Right hindlimb (tissue), 1 donor: ENCODE measurements at regions not wholly inside any gene's neighbourhood (a gene's known extent, or its start where the extent isn't known, plus 50 kb on each side); places are given as distances from the start of the nearest gene placed in this dataset.

ENCODE experiments used
- DNase-seq: peaks from one replicate; pipeline ENCODE4 v3.0.0-alpha.2; 2018

DNA sequence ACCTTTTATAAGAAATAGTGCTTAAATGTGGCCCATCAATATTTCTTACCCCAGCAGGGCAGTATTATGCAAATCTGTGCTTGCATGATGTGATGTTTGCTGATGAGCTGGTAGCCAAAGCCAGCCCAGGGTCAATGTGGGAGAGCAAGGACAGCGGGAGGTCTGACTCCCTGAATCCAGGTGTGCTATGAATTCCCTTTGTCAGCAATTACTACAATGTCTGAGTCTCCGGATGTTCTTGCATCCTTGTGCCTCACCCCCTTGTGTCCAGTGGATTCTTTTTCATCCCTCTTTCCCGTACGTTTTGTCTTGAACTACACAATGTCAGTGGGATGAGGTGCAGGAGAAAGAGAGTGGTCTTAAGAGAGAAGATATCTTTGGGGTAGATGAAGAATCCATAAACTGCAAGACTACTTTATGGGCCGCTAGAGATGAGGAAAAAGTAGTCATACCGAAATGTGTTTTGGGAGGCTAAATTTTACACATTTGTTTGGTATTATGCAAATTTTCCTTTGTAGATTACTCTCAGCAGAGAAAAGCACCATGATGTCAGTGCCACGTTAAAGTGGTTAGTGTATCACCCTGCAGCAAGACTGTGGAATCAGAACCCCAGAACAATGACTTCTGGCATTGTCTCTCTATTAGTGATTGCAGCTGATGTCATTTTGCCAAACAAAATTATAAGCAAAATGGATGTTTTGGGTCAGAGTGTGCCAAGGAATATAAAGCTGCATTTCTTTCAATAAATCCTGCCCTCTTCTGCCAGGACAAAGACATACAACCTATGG, 53.5 kb upstream of the TSHZ3 start:
- DNase-seq: no peak

DNA sequence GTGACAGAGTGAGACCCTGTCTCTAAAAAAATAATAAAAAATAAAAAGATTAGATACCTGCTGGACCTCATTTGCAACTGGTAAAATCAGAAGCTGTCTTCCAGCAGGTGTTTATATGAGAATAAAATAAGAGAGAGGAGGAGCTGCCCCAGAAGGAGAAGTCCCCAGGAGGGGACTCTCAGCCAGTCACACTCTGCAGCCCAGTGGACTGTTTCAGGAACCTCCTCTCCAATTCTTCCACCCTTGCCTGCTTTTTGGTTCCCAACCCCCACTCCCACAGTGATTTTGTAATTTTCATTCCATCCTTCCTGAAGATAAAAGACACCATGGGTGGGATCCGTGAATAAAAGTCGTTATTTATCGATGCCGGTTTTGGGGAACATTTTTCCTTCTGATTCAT, 56.9 kb upstream of the TSHZ3 start:
- no peak for DNase-seq

DNA sequence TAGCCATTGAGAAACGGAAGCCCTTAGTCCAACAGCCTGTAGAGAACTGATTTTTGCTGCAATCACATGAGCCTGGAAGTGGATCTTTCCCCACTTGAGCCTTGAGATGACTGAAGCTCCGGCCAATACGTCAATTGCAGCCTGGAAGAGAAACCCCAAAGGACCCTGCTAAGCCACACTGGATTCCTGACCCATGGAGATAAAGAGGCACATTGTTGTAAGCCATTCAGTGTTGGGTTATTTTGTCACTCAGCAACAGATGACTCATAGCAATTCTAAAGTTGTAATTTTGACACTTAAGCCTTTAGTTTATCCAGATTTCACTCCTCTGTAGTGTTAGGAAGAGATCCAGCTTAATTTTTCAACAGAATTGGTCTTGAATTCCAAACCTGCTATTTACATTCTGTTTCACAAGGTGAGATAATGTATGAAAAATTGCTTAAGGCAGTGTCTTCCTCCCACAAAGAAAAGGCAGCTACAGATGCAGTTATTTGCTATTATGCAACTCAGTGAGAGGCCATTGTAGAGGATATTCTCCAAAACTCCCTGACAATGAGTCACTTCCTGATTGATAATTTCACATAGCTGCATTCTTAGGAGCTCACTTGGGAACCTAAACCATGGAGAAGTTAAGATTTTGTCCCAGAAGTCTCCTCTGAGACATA, 59.4 kb upstream of the TSHZ3 start:
- DNase-seq: no peak

DNA sequence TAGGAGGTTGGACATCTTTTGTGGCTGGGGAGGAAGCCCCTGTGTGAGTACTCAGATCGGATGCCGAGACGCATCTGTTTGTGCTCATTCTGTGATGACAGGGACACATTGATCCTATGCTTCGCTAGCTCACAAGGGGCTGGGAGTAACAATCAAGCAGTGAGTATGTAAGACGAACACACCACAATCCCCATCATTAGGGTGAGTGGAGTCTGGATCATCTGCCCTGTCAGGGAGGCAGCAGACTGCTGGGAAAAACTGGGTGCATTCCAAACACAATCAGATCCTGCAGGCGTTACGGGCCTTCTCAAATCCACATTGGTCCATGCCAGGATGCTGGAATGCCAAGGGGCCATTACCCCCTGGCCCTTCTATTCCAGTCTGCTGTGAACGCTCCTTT, 64.1 kb upstream of the TSHZ3 start:
- DNase-seq: no peak

DNA sequence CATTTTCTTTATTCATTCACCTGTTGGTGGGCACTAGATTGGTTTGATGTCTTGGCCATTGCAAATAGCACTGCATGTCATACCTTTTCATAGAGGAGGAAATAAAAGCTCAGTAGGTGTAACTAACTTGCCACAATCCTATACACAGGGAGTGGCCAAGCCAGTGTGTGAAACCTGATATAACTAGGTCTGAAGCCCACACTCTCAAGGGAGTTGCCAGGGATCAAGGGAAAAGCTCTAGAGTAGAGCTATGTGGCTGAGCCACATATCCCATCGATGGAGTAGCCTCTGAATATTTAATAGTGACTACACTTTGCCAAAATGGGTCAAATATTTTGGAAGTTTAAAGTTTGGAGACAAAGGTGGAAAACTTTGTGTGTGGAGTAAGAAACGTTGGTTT, 66.1 kb upstream of the TSHZ3 start:
- no peak for DNase-seq

DNA sequence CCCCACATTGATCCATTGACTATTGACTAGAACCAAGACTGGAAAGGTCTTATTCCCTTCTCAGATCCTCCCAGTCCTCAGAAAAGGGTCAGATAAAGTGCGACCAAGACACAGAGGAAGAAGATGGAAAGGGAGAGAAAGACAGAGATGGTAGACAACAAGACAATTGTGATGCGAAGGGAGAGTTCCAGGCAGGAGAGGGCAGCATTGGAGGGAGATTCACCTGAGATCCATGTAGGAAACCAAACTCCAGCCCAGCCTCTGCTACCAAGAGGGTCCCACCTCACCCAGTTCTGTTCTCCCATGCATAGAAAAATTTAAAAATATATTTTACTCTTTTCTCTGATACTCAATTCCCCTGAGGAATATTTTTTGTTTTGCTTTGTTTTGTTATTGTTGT, 67.3 kb upstream of the TSHZ3 start:
- no peak for DNase-seq

DNA sequence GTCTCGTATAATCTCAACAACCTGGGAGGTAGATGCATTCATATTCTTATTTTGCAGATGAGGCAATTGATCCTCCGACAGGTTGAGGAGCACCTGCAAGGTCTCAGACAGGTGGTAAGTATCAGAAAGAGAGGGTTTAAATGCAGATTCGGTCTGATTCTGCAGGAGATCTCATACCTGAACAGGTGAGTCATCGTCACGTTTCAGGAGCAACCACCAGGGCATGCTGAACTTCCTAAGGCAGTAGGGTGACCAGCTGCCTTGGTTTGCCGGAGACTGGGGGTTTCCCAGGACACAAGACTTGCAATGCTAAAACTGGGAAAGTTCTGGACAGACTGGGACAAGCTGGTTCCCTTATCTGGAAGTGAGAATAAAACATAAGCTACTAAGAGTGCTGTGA, 68.8 kb upstream of the TSHZ3 start:
- DNase-seq: no peak

DNA sequence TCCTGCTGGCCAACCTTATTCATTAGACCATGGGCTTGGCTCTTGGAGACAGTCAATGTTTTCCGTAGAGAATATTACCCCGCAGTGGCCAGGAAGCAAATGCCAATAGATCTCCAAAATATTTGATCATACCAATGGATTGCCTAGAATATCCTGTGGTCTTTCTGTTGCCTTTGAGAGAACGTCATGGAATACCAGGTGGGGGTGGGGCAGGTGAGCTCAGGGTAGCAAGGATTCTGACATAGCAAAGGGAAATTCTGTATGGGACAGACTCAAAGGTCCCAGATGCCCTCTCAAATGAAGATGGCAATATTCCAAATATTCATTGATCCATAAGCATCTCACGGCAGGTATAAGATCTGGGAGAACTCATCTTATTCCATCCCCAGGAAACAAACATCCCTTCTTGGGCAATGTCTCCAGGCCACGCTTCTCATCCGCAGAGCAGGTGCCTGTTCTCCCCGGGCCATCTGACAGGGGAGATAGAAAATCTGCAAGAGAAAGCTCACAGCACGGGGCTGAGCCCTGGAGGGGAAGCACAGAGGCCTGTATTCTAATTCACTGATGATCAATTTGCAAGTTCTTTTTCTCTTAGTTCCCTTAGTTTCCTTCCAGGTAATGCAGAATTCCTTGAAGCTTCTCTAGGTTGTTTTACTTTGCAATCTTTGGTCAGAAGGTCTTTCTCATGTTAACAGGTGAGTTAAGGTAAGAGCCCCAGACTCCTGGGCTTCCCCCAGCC, 69.6 kb upstream of the TSHZ3 start:
- no peak for DNase-seq

DNA sequence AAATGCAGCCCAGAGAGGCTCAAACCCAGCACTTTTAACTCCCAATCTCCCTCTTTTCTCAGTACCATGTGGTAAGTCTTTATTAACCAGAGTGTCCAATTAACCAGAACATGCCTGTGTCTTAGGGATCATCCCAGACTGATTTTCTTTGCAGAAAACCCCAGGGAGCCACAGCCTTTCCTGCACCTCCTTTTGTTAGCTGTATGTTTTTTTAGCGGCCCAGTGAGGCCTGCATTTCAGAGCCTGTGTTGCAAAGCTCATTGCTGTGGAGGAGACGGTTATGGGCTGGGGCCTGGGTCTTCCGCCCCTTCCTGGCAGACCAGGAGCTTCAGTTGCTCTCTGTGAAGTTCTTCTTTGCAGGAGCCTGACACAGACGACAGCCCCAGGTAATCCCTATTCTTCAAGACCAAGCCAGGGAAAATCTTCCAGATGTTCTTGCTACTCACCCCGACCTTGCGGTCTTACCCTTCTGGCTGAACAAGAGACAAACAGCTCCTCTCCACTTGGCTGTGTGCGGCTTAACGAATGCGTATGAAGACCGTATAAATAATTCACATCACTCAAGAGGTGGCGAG, 70.7 kb upstream of the TSHZ3 start:
- DNase-seq: no peak

DNA sequence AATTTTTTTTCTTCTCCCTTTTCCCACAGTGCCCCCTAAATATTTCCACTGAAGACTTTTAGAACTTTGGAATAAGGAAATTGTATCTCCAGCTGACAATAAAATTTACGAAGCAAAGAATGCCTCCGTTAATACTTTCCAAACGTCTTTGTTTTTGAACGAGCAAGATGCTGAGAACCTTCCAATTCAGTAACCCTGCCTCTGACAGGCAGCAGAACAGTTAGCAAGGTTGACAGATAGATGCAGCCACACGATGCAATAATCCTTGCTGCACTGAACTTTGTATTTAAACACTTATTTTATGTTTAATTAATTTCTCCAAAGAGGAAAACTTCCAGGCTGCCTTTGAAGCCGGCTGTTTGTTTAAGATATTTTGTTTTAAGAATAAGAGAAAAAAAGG, 71.8 kb upstream of the TSHZ3 start:
- DNase-seq: no peak

DNA sequence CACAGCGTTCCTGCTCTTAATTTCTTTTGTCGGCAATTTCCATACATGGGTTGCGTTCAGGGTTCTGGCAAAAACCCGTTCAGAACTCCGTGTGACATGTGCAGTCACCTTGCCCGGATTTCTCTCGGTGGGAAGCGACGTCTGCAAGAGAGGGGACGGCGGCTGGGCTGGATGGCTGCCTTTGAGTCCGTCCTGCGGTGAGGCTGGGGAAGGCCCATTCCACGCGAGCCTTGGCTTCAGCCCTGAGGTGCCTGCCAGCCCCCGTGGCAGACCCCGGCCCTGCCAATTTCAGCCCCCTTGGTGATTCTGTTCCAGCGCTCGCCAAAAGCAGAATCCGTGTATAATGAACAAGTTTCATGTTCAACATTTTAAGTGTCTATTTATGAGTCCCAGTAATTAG, 72.6 kb upstream of the TSHZ3 start:
- DNase-seq: no peak

DNA sequence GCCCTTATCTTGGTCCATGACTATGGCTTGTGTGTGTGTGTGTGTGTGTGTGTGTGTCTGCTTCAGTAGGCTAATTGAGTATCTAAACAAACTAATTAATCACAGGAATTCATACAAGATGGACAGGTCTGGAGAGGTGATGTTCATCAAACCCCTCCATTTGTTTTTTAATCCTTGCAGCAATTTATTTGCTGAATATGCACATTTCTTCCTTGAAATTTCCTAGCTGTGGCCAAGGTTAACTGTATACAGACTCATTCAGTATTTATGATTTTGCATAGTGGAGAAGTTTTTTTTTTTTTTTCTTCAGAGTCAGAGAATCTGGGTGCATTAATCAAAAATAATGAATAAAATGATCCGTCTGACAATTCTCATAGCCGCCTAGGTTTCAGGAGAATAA, 74.7 kb upstream of the TSHZ3 start:
- DNase-seq: no peak

DNA sequence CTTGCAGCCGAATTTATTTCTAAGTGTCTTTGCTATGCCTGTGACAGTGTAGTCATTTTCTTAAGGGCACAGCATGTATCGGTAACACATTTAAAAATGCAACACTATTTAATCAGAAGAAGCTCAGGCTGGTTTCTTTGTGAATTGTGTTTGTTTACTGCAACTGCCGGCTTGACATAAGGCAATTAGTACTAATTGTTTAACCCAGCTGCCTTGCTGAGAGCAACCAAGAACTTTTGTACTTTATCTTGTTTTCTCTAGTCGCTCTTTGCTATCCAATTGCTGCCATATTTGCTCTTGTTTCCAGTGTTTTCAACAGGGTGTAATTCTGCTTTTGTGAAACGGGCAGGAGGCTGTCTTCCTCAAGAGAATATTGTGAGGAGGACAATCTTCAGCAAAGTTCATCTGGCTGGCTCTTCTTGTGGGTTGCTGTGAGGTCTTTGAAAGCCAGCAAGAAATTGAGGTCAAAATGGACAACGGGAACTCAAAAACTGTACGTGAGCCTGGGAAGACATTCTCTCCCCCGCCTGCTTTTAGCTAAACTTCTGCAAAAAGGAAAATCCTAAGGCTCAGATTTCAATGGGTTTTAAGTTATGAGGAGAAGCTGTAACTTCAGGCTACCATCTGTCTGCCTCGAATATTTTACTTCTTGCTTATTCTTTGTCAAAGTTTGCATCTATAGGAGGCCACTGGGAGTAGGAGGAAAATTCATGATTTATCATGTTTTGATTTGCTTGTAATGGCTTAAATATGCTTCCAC, 75.8 kb upstream of the TSHZ3 start:
- DNase-seq: no peak

DNA sequence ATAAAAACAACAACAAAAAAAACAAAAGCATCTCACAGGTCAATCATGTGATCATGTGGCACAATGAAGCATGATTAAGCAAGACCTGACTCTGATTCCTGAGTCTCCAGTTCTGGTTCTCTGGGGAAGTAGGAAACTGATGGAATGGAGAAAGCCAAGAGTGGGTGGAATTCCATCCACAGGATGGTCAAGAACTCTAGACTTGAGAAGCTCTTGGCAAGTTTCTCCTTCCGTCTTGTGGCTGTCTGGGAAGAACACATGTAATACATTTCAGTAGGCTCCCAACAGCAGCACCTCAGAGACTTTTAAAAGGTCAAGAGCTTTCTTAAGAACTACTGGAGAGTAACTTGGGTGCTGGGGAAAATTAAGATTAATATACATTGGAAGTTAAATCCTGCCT, 78.6 kb upstream of the TSHZ3 start:
- DNase-seq: no peak

DNA sequence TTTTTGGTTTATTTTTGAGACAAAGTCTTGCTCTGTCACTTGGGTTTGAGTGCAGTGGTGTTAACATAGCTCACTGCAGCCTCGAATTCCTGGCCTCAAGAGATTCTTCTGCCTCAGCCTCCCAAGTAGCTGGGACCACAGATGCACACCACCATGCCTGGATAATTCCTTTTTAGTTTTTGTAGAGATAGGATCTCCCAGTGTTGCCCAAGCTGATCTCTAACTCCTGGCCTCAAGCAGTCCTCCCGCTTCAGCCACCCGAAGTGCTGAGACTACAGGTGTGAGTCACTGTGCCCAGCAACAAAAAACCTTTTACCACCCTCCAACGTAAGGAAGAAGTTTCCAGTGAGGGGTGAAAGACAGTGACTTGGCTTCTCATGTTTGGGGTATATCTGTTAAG, 81.1 kb upstream of the TSHZ3 start:
- DNase-seq: no peak

DNA sequence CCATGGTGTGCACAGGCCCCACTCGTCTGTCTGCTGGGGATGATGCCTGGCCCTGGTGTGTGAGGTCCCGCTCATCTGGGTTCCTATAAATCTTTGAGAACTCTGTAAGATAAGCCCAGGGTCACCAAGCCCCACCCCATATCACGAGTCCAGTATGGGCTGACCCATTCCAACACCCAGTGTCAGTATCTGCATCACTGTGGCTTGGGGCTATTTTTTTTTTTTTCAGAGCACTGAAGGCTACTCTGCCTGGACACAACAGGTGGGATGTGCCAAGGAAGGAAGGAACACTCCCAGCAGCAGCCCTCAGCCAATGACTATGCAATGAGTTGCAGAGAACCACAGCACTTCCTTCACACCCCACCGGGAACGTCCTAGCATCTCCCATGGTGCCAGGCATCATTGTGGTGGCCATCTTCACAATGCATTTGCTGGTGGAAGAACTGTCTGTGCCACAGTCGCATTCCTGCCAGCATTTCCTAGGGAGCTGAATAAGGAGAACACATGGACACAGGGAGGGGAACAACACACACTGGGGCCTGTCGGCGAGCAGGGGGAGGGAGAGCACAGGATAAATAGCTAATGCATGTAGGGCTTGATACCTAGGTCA, 83.1 kb upstream of the TSHZ3 start:
- no peak for DNase-seq

DNA sequence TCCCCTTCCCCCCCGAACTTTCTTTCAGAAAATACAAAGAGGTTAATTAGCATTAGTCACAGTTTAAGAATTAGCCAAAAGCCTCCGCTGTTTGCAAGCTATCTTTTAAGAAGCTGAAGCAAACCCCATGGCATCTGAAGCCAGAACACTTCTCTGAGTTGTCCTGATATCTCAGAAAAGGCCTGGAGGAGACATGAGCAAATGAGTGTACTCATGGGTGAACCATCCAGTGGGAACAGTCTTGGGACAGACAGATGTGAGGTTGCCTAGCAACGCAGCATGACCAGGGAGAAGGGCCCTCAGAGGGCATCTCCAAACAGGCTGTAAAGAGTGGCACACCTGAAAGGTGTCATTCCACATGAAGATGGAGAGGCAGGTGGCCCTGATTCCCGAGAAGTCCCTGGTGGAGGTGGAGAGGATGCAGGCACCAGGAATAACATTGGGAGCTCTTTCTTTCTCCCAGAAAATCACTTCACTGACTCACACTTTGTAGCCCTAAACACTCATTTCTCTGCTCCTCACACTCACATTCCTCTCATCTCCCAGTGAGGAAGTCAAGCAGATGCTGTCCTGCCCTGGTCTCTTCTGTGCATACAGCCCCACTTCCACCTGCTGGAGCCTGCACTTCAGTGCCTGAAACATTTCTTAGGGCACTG, 87.0 kb upstream of the TSHZ3 start:
- DNase-seq: no peak

DNA sequence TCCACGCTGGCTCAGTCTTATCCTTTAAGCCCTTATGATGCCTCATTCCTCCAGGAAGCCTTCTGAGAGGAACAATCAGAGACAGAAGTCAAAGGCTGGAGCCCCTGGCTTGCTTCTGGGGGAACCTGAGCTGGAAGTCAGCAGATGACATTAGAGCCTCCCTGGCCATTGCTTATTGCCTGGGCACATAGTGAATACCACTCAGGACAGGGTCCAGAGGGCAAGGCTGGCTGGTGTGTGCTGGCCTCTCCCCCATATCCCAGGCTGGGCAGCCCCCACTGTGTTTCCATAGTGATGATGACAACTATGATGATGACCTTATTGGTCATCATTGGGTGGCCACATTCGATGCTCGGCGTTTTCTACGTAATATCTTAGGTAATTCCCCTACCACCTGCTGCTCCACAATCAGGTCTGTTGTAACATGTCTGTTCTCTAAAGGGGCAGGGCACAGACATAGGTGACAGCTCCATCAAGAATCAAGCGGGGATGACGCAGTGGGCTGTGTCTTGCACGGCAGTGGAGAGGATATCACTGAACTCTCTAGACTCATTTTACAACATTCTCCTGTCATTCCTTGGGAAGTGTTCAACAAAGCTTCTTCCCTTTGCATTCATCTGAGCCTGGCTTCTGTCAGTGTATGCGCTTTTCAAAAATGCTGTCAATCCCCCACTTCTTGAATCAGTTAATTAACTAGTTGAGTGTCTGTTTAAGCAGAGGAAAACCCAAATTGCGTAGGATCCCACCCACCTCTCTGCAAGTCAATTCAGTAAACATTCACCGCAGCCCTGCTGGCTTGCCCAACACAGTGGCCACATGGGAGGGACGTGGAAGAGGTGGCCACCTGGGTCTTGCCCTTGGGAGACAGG, 89.4 kb upstream of the TSHZ3 start:
- no peak for DNase-seq

DNA sequence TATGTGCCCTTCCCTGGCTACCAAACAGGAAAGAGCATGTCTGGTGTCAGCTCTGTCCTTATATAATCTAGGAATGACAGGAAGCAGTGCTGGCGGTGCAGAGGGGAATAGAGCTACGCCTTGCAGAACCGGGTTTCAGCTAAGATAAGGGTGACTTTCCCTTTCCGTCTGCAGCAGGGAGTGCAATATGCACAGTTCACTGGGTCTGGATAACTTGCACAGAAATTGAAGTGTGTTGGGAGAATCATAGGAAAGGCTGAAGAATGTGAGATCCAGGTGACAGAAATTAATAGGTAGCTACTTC, 90.0 kb upstream of the TSHZ3 start:
- DNase-seq: no peak

DNA sequence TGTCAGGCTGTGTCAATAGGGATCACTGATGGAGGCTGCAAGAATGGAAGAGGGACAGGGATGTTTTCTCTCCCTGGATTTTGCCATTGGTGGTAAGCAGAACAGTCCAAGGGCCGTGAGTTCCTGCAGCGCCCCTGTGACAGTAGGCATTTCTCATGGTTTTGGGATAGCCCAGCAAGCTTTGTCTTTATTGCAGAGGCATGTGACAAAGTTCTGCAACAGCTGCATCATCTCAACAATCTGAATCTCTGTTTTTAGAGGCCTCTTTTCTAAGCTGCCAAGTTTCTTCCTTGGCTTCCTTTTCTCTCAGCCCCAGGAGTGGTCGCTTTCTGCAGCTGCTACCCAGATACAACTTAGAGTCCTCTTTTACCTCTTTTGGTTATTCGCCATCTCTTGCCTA, 95.7 kb upstream of the TSHZ3 start:
- DNase-seq: no peak

DNA sequence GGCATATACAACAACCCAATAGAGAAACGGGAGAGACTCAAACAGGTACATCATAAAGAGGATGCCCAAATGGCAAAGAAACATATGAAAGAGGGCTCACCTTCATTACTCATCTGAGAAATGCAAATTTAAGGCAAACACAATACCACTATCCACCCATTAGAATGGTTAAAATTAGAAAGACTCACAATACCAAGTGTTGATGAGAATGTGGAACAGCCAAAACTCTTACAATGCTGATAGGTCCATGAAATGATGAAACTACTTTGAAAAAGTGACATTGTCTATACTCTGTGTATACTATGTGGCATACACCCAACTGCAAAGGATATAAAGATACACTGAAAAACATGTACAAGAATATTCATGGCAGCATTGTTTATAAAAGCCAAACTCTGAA, 96.2 kb upstream of the TSHZ3 start:
- DNase-seq: no peak
